ENCODE measurements at regions not wholly inside any gene's neighbourhood (a gene's known extent, or its start where the extent isn't known, plus 50 kb on each side); places are given as distances from the start of the nearest gene placed in this dataset.

GRCh38 chr14:80425686-80426085 lies 214.4 kb upstream of the DIO2 start (continued):
- TF ChIP-seq ZBTB33 (IDR thresholded peaks at IDR 0.05; ENCODE audit: borderline replicate concordance, low read depth) (peak; percentile 53; the same call in 1 of the 2 replicates), SMC3 (IDR thresholded peaks at IDR 0.05; ENCODE audit: low read depth, low read length) (no peak), FOXJ3 (CRISPR knock-in tag; IDR thresholded peaks at IDR 0.05) (no peak), IRF3 (IDR thresholded peaks at IDR 0.05; ENCODE audit: low read depth, low read length) (no peak), SIN3A (IDR thresholded peaks at IDR 0.05; ENCODE audit: borderline replicate concordance, low read depth, low read length) (no peak), GABPA (IDR thresholded peaks at IDR 0.05; ENCODE audit: low read depth) (no peak), NFIC (IDR thresholded peaks at IDR 0.05; ENCODE audit: borderline replicate concordance) (peak; percentile 75), CTCF (IDR thresholded peaks at IDR 0.05) (no peak), USF2 (IDR thresholded peaks at IDR 0.05; ENCODE audit: borderline replicate concordance, low read depth, low read length) (no peak), TAF1 (IDR thresholded peaks at IDR 0.05; ENCODE audit: borderline replicate concordance, low read depth, low read length) (no peak), GATA2 (CRISPR knock-in tag; IDR thresholded peaks at IDR 0.05) (no peak), PBX3 (IDR thresholded peaks at IDR 0.05) (peak; percentile 96), RAD21 (IDR thresholded peaks at IDR 0.05; ENCODE audit: low read length) (no peak), FOSL2 (IDR thresholded peaks at IDR 0.05; ENCODE audit: borderline replicate concordance, low read depth) (peak; percentile 97)

- Histone ChIP-seq H3K27ac (ENCODE audit: low read depth in 2 of 2, low read length in 1 of 2) (no peak overlapping the region), H3K9me3 (no peaks in the 10 kb centered on the region), H3K9ac (no peak overlapping the region), H3K27me3 (ENCODE audit: insufficient read depth) (no peaks in the 10 kb centered on the region), H3K4me2 (no peak overlapping the region), H3K4me1 (ENCODE audit: control insufficient read depth in 1 of 2, insufficient read depth in 2 of 2, low read depth in 1 of 2, low read length in 1 of 2) (no peaks in the 10 kb centered on the region), H3K9me2 (no peaks in the 10 kb centered on the region), H3K79me2 (ENCODE audit: insufficient read depth) (no peaks in the 10 kb centered on the region), H3F3A (replicated peaks; ENCODE audit: insufficient read depth) (no peaks in the 10 kb centered on the region), H3K4me3 (ENCODE audit: low read depth in 2 of 2, low read length in 1 of 2) (no peak overlapping the region), H4K20me1 (ENCODE audit: insufficient read depth) (no peaks in the 10 kb centered on the region), H2AFZ (ENCODE audit: low read depth) (no peak overlapping the region), H3K36me3 (replicated peaks in 1 of 2; ENCODE audit: control insufficient read depth in 1 of 2, insufficient read depth in 2 of 2, low read length in 1 of 2) (no peaks in the 10 kb centered on the region)
- ChIA-PET CTCF (no interaction called here), POLR2A (no interaction called here)
- WGBS (ENCODE audit: low lambda C conversion rate), result 75% methylated on average over 4 of the region's 4 CpGs
- DNase-seq, result no peak
- TF ChIP-seq FOXJ3 (CRISPR knock-in tag; IDR thresholded peaks at IDR 0.05), result no peak
- no peak for TF ChIP-seq JUND (IDR thresholded peaks at IDR 0.05)
- no peak for TF ChIP-seq YY1 (IDR thresholded peaks at IDR 0.05; ENCODE audit: low read depth)
- TF ChIP-seq SIN3A (IDR thresholded peaks at IDR 0.05; ENCODE audit: borderline replicate concordance, low read depth, low read length), result no peak
- no peak for TF ChIP-seq TAF1 (IDR thresholded peaks at IDR 0.05; ENCODE audit: borderline replicate concordance, low read depth, low read length)
- TF ChIP-seq RFX5 (IDR thresholded peaks at IDR 0.05; ENCODE audit: low read length), result no peak
- TF ChIP-seq RAD21 (IDR thresholded peaks at IDR 0.05; ENCODE audit: low read length), result no peak
- no peak for TF ChIP-seq ELF1 (IDR thresholded peaks at IDR 0.05)
- no peak for TF ChIP-seq USF2 (IDR thresholded peaks at IDR 0.05; ENCODE audit: borderline replicate concordance, low read depth, low read length)
- TF ChIP-seq PBX3 (IDR thresholded peaks at IDR 0.05), result no peak
- TF ChIP-seq GABPA (IDR thresholded peaks at IDR 0.05; ENCODE audit: low read depth), result no peak
- TF ChIP-seq MAX (IDR thresholded peaks at IDR 0.05; ENCODE audit: low read depth), result no peak
- no peak for TF ChIP-seq NRF1 (IDR thresholded peaks at IDR 0.05; ENCODE audit: low read depth, low read length)
- no peak for TF ChIP-seq EP300 (IDR thresholded peaks at IDR 0.05; ENCODE audit: borderline replicate concordance in 1 of 2, low read depth in 1 of 2, low read length in 1 of 2)
- TF ChIP-seq EZH2phosphoT487 (IDR thresholded peaks at IDR 0.05; ENCODE audit: borderline replicate concordance, low read depth), result no peak
Measured at GRCh38 chr14:80419769-80420168, 208.5 kb upstream of the DIO2 start.
